Activated T-cell treated with anti-CD3 and anti-CD28 coated beads, Interleukin-2, amount 50 U/mL, for 4 hours (primary cell): ENCODE measurements at regions not wholly inside any gene's neighbourhood (a gene's known extent, or its start where the extent isn't known, plus 50 kb on each side); places are given as distances from the start of the nearest gene placed in this dataset.
"Not testable (repeated sequence)": the region's sequence is repeated elsewhere in the genome, so short reads cannot be mapped to it uniquely, and the experiment has no call there.

Source experiments
- ATAC-seq, 2 donors: fragments of 200-7000 bp; cut with Tn5 transposase; one replicate each; pipeline ENCODE4 v1.10.0; 2021
- DNase-seq: peaks from one replicate; pipeline ENCODE4 v3.0.0-alpha.2; 2020
- H3K27me3 Mint-ChIP-seq: one replicate; pipeline ENCODE4 v1.8.0; 2021; ENCODE audit warnings: low read depth, mixed read lengths
- H3K36me3 Mint-ChIP-seq: one replicate; pipeline ENCODE4 v1.8.0; 2022; ENCODE audit warnings: mixed read lengths; ENCODE audit not compliant: insufficient read depth
- H3K4me1 Mint-ChIP-seq: one replicate; pipeline ENCODE4 v1.8.0; 2021; ENCODE audit warnings: low read depth, mixed read lengths
- H3K4me3 Mint-ChIP-seq: one replicate; pipeline ENCODE4 v1.8.0; 2021; ENCODE audit warnings: mild to moderate bottlenecking, moderate library complexity, mixed read lengths
- H3K9me3 Mint-ChIP-seq: one replicate; pipeline ENCODE4 v1.8.0; 2021; ENCODE audit warnings: mixed read lengths

- DNase-seq (no peak), ATAC-seq (no peak)
- H3K4me1 Mint-ChIP-seq, result no peaks in the 10 kb centered on the region
- H3K4me3 Mint-ChIP-seq, result no peak overlapping the region
- H3K9me3 Mint-ChIP-seq, result peaks cover 4% of the 10 kb centered on the region
- no peaks in the 10 kb centered on the region for H3K27me3 Mint-ChIP-seq
- no peaks in the 10 kb centered on the region for H3K36me3 Mint-ChIP-seq
Observed at GRCh38 chr4:138455097-138455496, 212.9 kb upstream of the SLC7A11 start.

- Mint-ChIP-seq H3K9me3 (peaks cover 4% of the 10 kb centered on the region), H3K36me3 (no peaks in the 10 kb centered on the region), H3K4me3 (no peak overlapping the region), H3K4me1 (no peaks in the 10 kb centered on the region), H3K27me3 (no peaks in the 10 kb centered on the region)
- no peak for ATAC-seq
- no peak for DNase-seq
Observed at GRCh38 chr4:138452826-138453225, 210.7 kb upstream of the SLC7A11 start.

DNA sequence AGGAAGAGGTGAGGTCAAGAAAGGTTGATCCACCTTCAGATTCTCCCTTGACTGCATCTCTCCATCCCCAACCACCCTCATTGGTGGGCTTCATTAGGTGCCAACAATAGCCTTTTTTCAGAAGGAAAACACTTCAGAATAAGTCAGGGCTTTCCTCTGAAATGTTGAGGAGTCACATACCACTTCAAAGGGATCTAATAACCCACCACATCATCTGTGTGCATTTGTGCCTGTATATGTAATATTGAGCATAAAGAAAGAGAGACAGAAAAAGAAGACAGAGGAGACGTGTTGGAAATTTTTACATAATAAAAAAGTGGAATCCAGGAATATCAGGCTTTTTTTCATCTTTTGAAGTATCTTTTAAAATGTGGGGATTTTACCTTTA is 209.1 kb upstream of the SLC7A11 start:
- no peak overlapping the region for H3K4me3 Mint-ChIP-seq
- no peaks in the 10 kb centered on the region for H3K4me1 Mint-ChIP-seq
- H3K9me3 Mint-ChIP-seq, result peaks cover 4% of the 10 kb centered on the region
- DNase-seq (no peak), ATAC-seq (no peak)
- H3K27me3 Mint-ChIP-seq, result no peaks in the 10 kb centered on the region
- H3K36me3 Mint-ChIP-seq, result no peaks in the 10 kb centered on the region

GRCh38 chr4:138450546-138451275 is 208.6 kb upstream of the SLC7A11 start:
- Mint-ChIP-seq H3K4me3 (no peak overlapping the region), H3K9me3 (peaks cover 2% of the 10 kb centered on the region), H3K27me3 (no peaks in the 10 kb centered on the region), H3K36me3 (no peaks in the 10 kb centered on the region), H3K4me1 (no peaks in the 10 kb centered on the region)
- ATAC-seq, result no peak
- no peak for DNase-seq

GRCh38 chr4:138449938-138450337 is 207.8 kb upstream of the SLC7A11 start:
- H3K27me3 Mint-ChIP-seq, result no peaks in the 10 kb centered on the region
- H3K9me3 Mint-ChIP-seq, result no peaks in the 10 kb centered on the region
- H3K36me3 Mint-ChIP-seq, result no peaks in the 10 kb centered on the region
- ATAC-seq (no peak), DNase-seq (no peak)
- H3K4me3 Mint-ChIP-seq, result no peak overlapping the region
- no peaks in the 10 kb centered on the region for H3K4me1 Mint-ChIP-seq

DNA sequence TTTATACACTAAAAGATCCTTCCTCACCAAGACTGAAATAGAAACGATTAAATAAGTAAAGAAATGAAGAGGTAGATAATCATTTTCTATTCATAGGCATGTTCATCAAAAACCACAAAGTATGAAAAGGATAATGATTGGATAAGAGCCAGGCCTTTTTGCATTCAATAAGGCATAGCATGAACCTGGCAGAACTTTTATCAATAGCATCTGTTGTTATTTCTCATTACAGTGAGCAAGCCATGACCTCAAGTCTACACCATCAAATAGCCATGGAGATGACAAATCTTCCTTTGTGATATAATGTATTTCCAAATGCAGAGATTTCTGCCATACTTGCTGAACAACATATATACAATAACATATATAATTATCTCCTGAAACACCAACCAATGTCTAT is 206.0 kb upstream of the SLC7A11 start:
- DNase-seq, result no peak
- no peaks in the 10 kb centered on the region for H3K4me1 Mint-ChIP-seq
- ATAC-seq, result no peak
- no peak overlapping the region for H3K4me3 Mint-ChIP-seq
- peaks cover 1% of the 10 kb centered on the region for H3K9me3 Mint-ChIP-seq
- no peaks in the 10 kb centered on the region for H3K27me3 Mint-ChIP-seq
- no peaks in the 10 kb centered on the region for H3K36me3 Mint-ChIP-seq

- Mint-ChIP-seq H3K9me3 (peaks cover 3% of the 10 kb centered on the region), H3K4me1 (no peaks in the 10 kb centered on the region), H3K27me3 (no peaks in the 10 kb centered on the region), H3K4me3 (no peak overlapping the region), H3K36me3 (no peaks in the 10 kb centered on the region)
- ATAC-seq (no peak), DNase-seq (no peak)
Observed at GRCh38 chr4:138446456-138446855, 204.3 kb upstream of the SLC7A11 start.

- H3K36me3 Mint-ChIP-seq, result no peaks in the 10 kb centered on the region
- no peaks in the 10 kb centered on the region for H3K4me1 Mint-ChIP-seq
- no peak overlapping the region for H3K4me3 Mint-ChIP-seq
- peaks cover 3% of the 10 kb centered on the region for H3K9me3 Mint-ChIP-seq
- no peaks in the 10 kb centered on the region for H3K27me3 Mint-ChIP-seq
- DNase-seq, result no peak
- ATAC-seq, result no peak
Observed at GRCh38 chr4:138445098-138445497, 202.9 kb upstream of the SLC7A11 start.

DNA sequence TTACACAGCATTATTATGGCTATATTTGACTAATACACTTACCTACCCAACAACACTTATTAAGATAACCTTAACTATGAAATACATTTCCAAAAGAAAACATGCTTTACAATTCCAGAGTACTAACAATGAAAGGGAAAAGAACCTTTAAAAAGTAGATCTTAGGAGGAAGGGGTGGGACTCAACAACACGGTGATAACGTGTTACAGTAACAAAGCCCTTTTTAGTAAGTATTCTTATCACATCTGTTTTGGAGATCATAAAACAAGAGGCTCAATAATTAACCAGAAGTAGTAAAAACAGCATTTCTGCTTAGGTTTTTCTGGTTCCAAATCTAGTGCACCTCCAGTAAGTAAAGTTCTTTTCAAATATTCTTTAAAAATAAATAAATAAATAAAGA is 202.1 kb upstream of the SLC7A11 start:
- no peak for DNase-seq
- ATAC-seq, result no peak
- no peaks in the 10 kb centered on the region for H3K4me1 Mint-ChIP-seq
- H3K4me3 Mint-ChIP-seq, result no peak overlapping the region
- no peaks in the 10 kb centered on the region for H3K27me3 Mint-ChIP-seq
- no peaks in the 10 kb centered on the region for H3K36me3 Mint-ChIP-seq
- peaks cover 3% of the 10 kb centered on the region for H3K9me3 Mint-ChIP-seq

GRCh38 chr4:138439143-138439581 is 197.0 kb upstream of the SLC7A11 start:
- Mint-ChIP-seq H3K36me3 (no peaks in the 10 kb centered on the region), H3K4me1 (no peaks in the 10 kb centered on the region), H3K4me3 (no peak overlapping the region), H3K9me3 (peaks cover 7% of the 10 kb centered on the region), H3K27me3 (no peaks in the 10 kb centered on the region)
- DNase-seq (no peak), ATAC-seq (no peak)

GRCh38 chr4:138438608-138439007 is 196.5 kb upstream of the SLC7A11 start:
- H3K36me3 Mint-ChIP-seq, result no peaks in the 10 kb centered on the region
- no peaks in the 10 kb centered on the region for H3K4me1 Mint-ChIP-seq
- H3K27me3 Mint-ChIP-seq, result no peaks in the 10 kb centered on the region
- DNase-seq (no peak), ATAC-seq (no peak)
- H3K9me3 Mint-ChIP-seq, result peaks cover 12% of the 10 kb centered on the region
- no peak overlapping the region for H3K4me3 Mint-ChIP-seq

- H3K9me3 Mint-ChIP-seq, result peaks cover 21% of the 10 kb centered on the region
- DNase-seq (no peak), ATAC-seq (no peak)
- no peaks in the 10 kb centered on the region for H3K36me3 Mint-ChIP-seq
- H3K4me3 Mint-ChIP-seq, result no peak overlapping the region
- no peaks in the 10 kb centered on the region for H3K27me3 Mint-ChIP-seq
- H3K4me1 Mint-ChIP-seq, result no peaks in the 10 kb centered on the region
Observed at GRCh38 chr4:138437263-138437851, 195.2 kb upstream of the SLC7A11 start.

GRCh38 chr4:138435733-138436132 is 193.6 kb upstream of the SLC7A11 start:
- peaks cover 22% of the 10 kb centered on the region for H3K9me3 Mint-ChIP-seq
- H3K4me1 Mint-ChIP-seq, DNase-seq, H3K4me3 Mint-ChIP-seq, H3K36me3 Mint-ChIP-seq, ATAC-seq, H3K27me3 Mint-ChIP-seq: not testable (repeated sequence)

DNA sequence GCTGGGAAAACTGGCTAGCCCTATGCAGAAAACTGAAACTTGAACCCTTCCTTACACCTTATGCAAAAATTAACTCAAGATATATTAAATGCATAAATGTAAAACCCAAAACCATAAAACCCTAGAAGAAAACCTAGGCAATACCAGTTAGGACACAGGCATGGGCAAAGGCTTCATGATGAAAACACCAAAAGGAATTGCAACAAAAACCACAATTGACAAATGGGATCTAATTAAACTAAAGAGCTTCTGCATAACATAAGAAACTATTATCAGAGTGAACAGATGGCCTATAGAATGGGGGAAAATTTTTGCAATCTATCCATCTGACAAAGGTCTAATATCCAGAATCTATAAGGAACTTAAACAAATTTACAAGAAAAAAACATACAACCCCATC is 192.9 kb upstream of the SLC7A11 start:
- DNase-seq, H3K4me1 Mint-ChIP-seq, H3K27me3 Mint-ChIP-seq, H3K36me3 Mint-ChIP-seq, ATAC-seq, H3K4me3 Mint-ChIP-seq: not testable (repeated sequence)
- H3K9me3 Mint-ChIP-seq, result peaks cover 22% of the 10 kb centered on the region

DNA sequence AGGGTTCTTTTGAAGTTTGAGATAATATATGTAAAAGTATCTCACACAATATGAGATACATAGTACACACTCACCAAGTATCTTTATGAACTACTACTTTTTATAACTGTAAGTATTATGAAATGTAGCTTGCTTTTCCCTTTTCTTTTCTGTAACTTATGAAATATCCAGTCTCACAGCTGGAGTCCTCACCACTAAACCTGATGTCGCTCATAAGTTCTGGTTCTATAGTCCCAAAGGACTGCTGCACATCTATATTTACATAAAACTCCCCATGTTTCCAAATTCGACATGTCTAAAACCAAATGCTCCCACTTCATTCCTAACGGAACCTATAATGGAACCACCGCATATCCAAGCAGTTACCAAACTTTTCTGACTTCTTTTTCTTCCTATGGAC is 186.5 kb upstream of the SLC7A11 start:
- H3K36me3 Mint-ChIP-seq, result no peaks in the 10 kb centered on the region
- H3K4me1 Mint-ChIP-seq, result no peaks in the 10 kb centered on the region
- ATAC-seq (no peak), DNase-seq (no peak)
- peaks cover 12% of the 10 kb centered on the region for H3K9me3 Mint-ChIP-seq
- H3K4me3 Mint-ChIP-seq, result no peak overlapping the region
- no peaks in the 10 kb centered on the region for H3K27me3 Mint-ChIP-seq
